ENCODE measurements at regions not wholly inside any gene's neighbourhood (a gene's known extent, or its start where the extent isn't known, plus 50 kb on each side); places are given as distances from the start of the nearest gene placed in this dataset.

DNA sequence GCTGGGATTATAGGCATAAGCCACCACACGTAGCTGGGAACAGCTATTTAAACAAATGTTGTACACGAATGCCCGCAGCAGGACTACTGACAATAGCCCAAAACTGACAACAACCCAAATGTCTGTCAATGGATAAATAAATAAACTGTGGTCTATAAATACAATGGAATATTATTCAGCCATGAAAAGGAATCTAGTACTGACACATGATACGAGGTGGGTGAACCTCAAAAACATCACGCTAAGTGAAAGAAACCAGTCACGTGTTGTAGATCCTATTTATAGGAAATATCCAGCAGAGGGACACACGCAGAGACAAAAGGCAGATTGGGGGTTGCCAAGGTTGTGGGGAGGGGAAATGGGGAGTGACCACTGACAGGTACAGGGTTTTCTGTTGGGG is 390.0 kb upstream of the TNRC6C start:
- Histone ChIP-seq H3K27me3 (ENCODE audit: control insufficient read depth in 1 of 2, insufficient read depth in 2 of 2, low read length in 2 of 2) (peaks cover 11% of the 10 kb centered on the region in 2 experiments), H3K9me3 (ENCODE audit: control insufficient read depth in 1 of 2, insufficient read depth in 1 of 2, low read length in 2 of 2) (no peaks in the 10 kb centered on the region), H3K36me3 (ENCODE audit: insufficient read depth, low read length) (no peaks in the 10 kb centered on the region), H3K27ac (ENCODE audit: low read depth in 1 of 2, low read length in 2 of 2) (no peak overlapping the region), H3K4me1 (ENCODE audit: insufficient read depth, low read length) (peaks cover 16% of the 10 kb centered on the region), H3K4me3 (ENCODE audit: low read length) (no peak overlapping the region)
- Mint-ChIP-seq H3K27me3 (peaks cover 13% of the 10 kb centered on the region), H3K27ac (no peak overlapping the region), H3K4me1 (ENCODE audit: low read depth) (peaks cover 10% of the 10 kb centered on the region), H3K4me3 (no peak overlapping the region), H3K9me3 (no peaks in the 10 kb centered on the region), H3K36me3 (ENCODE audit: low read depth) (no peaks in the 10 kb centered on the region)
- DNase-seq: no peak
- ChIA-PET POLR2A (no interaction called here), CTCF (no interaction called here)
- no peak for ATAC-seq (ENCODE audit: poor library complexity)
- intact Hi-C loops (cut with DNase I, micrococcal nuclease): no loop called here
- TF ChIP-seq, protein P1, sequence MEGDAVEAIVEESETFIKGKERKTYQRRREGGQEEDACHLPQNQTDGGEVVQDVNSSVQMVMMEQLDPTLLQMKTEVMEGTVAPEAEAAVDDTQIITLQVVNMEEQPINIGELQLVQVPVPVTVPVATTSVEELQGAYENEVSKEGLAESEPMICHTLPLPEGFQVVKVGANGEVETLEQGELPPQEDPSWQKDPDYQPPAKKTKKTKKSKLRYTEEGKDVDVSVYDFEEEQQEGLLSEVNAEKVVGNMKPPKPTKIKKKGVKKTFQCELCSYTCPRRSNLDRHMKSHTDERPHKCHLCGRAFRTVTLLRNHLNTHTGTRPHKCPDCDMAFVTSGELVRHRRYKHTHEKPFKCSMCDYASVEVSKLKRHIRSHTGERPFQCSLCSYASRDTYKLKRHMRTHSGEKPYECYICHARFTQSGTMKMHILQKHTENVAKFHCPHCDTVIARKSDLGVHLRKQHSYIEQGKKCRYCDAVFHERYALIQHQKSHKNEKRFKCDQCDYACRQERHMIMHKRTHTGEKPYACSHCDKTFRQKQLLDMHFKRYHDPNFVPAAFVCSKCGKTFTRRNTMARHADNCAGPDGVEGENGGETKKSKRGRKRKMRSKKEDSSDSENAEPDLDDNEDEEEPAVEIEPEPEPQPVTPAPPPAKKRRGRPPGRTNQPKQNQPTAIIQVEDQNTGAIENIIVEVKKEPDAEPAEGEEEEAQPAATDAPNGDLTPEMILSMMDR (IDR thresholded peaks at IDR 0.05): no peak

GRCh38 chr17:77569846-77570564 is 388.5 kb upstream of the TNRC6C start:
- Mint-ChIP-seq H3K27ac (no peak overlapping the region), H3K4me3 (no peak overlapping the region), H3K4me1 (ENCODE audit: low read depth) (peaks cover 10% of the 10 kb centered on the region), H3K9me3 (no peaks in the 10 kb centered on the region), H3K36me3 (ENCODE audit: low read depth) (no peaks in the 10 kb centered on the region), H3K27me3 (peaks cover 13% of the 10 kb centered on the region)
- Histone ChIP-seq H3K4me3 (ENCODE audit: low read length) (no peak overlapping the region), H3K9me3 (ENCODE audit: control insufficient read depth in 1 of 2, insufficient read depth in 1 of 2, low read length in 2 of 2) (no peaks in the 10 kb centered on the region), H3K27ac (ENCODE audit: low read depth in 1 of 2, low read length in 2 of 2) (no peak overlapping the region), H3K4me1 (ENCODE audit: insufficient read depth, low read length) (peaks cover 16% of the 10 kb centered on the region), H3K36me3 (ENCODE audit: insufficient read depth, low read length) (no peaks in the 10 kb centered on the region), H3K27me3 (ENCODE audit: control insufficient read depth in 1 of 2, insufficient read depth in 2 of 2, low read length in 2 of 2) (peaks cover 11% of the 10 kb centered on the region in 2 experiments)
- ATAC-seq (ENCODE audit: poor library complexity): no peak
- TF ChIP-seq, protein P1 (IDR thresholded peaks at IDR 0.05): no peak
- DNase-seq: no peak
- POLR2A ChIA-PET: no interaction called here
- CTCF ChIA-PET: no interaction called here
- intact Hi-C loops (cut with DNase I, micrococcal nuclease): no loop called here

- H3K27ac ChIP-seq (ENCODE audit: low read depth in 1 of 2, low read length in 2 of 2): no peak overlapping the region
- POLR2A ChIA-PET: no interaction called here
- TF ChIP-seq, protein P1 (IDR thresholded peaks at IDR 0.05): no peak
- peaks cover 16% of the 10 kb centered on the region for H3K4me1 ChIP-seq (ENCODE audit: insufficient read depth, low read length)
- H3K36me3 ChIP-seq (ENCODE audit: insufficient read depth, low read length): no peaks in the 10 kb centered on the region
- no peak overlapping the region for H3K4me3 ChIP-seq (ENCODE audit: low read length)
- intact Hi-C loops (cut with DNase I, micrococcal nuclease): no loop called here
- no peak overlapping the region for H3K4me3 Mint-ChIP-seq
- CTCF ChIA-PET: no interaction called here
- no peaks in the 10 kb centered on the region for H3K9me3 ChIP-seq (ENCODE audit: control insufficient read depth in 1 of 2, insufficient read depth in 1 of 2, low read length in 2 of 2)
- H3K27ac Mint-ChIP-seq: no peak overlapping the region
- H3K36me3 Mint-ChIP-seq (ENCODE audit: low read depth): no peaks in the 10 kb centered on the region
- ATAC-seq (ENCODE audit: poor library complexity): no peak
- H3K27me3 ChIP-seq (ENCODE audit: control insufficient read depth in 1 of 2, insufficient read depth in 2 of 2, low read length in 2 of 2): peaks cover 11% of the 10 kb centered on the region in 2 experiments
- H3K4me1 Mint-ChIP-seq (ENCODE audit: low read depth): peaks cover 10% of the 10 kb centered on the region
- peaks cover 13% of the 10 kb centered on the region for H3K27me3 Mint-ChIP-seq
- H3K9me3 Mint-ChIP-seq: no peaks in the 10 kb centered on the region
- no peak for DNase-seq
Measured at GRCh38 chr17:77570565-77570898, 388.0 kb upstream of the TNRC6C start.
